ENCODE measurements at regions not wholly inside any gene's neighbourhood (a gene's known extent, or its start where the extent isn't known, plus 50 kb on each side); places are given as distances from the start of the nearest gene placed in this dataset.

DNA sequence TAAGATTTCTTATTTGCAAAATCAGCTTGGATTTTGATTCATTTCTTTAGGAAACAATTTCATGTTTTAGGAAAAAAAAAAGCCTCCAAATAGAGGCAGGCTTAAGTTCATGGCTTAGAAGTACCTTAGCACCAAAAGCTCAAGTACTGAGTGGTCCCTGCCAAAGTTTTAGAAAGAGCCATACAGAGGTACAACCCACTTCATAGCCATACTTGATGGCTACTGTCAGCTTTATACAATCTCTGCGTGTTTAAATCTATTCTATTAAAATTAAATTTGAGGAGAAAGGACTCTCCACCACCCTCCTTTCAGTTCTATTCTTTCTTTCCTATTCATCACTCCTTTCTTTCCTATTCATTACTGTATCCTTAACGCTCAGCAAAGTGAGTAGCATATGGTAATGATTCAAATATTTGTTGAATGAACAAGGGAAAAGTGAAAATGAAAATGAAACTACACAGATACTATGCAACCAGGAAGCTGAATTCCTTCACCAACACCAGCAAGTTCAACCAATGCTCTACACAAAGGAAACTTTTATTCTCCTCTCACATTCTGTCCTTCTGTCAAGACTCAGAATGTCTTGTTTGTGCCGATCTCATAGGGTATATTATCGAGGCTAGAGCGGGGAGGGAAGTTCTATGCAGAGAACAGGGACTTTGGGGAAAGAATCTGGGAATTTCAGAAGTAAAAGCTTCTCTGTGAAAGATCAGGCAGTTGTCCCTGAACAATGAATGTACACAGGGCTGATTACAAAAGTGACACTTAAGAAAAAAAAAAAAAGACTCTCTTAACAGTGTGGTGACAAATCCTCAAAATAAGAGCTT, 138.6 kb upstream of the SPEF2 start:
- DNase-seq = no peak

DNA sequence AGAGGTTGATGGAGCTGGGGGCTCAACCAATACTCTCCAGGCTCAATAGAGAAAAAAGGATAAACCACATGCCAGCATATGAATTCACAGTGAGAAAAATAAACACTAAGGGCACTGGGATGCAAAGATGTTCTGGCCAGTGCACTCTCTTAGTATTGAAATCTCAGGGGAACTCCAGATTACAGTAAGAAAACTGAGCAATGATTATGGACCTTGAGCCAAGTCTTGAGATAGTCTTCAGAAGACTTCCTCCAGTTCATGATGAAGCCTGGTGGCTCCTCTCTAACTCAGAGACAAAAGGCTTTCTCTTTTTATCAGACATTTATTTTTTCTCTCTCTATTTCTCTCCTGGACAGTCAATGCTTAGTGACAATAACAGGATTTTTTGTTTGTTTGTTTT, 139.8 kb upstream of the SPEF2 start:
- intact Hi-C loops (cut with DNase I) = no loop called here
- no peak for DNase-seq

More for the DNA sequence above, 138.6 kb upstream of the SPEF2 start:
- intact Hi-C loops (cut with DNase I) = no loop called here

DNA sequence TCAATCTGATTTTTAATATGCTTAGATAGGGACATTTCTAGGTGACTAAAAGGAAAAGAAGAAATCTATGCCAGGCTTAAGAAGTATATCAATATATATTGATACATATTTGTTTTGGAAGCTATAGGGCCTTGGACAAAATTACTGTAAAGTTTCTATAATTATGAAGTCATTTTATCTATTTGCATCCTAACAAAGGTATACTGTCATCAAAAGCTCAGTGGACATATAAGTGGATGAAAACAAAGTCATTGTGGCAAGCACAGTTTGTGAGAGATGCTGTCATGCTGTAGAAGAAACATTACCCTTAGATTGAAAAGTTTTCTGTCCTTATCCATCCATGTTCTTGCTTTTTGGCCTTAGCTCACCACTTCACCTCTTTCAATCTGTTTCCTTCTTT, 140.3 kb upstream of the SPEF2 start:
- no peak for DNase-seq

DNA sequence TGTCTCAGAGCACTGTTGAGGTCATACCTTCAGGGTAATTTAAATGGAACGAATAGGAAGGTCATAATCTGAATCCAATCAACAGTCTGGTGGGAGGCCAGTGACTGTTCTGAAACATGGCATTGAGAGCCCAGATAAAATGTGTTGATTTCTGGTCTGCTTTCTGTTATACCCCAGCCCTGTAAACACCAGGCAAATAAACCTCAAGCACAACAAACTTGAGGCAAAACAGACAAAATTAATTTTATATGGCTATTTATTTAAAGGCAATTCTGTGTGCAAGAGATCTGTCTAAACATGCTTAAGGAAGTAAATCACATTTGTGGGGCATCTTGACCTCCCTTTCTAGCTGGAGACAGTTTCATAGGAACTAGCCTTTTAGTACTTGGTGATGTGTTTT, 140.9 kb upstream of the SPEF2 start:
- DNase-seq = no peak
- intact Hi-C loops (cut with DNase I) = no loop called here

More for the DNA sequence above, 140.3 kb upstream of the SPEF2 start:
- intact Hi-C loops (cut with DNase I) = no loop called here

DNA sequence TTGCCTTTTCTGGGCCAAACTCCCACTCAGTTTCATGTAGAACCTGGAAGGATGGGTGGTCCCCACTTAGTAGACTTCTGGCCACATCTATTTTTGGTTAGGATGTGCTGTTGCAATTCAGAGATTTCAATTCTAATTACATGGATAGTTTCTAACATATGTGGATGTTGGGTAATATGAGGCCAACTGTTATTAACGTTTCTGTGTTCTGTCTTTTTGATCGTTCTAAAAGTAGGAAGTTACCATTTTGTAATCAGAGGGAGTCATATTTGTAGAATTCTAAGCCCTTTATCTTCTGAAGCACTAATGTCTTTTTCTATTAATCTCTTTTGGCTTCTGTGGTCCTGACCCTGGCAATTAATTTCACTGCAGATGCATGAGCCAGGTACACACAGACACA, 141.6 kb upstream of the SPEF2 start:
- DNase-seq = no peak
- intact Hi-C loops (cut with DNase I) = no loop called here

DNA sequence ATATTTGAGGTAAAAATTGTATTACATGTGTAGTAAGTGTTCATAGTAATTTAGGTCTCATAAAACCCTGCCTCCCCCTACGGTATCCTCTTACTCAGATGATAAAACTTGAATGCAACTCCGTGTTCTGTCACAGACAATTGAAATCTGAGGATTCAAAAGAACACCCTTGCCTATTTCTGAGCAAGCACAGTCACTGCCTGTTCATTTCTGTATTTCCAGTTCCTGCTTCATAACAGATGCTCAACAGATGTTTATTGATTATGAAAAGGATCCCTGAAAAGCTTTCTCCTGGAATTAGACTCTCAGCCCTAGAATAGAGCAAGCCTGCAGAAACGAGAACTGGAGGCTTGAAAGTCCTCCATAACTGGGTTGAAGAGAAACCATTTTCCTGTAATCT, 144.1 kb upstream of the SPEF2 start:
- intact Hi-C loops (cut with DNase I) = no loop called here

GRCh38 chr5:35470866-35471265, 146.8 kb upstream of the SPEF2 start:
- intact Hi-C loops (cut with DNase I) = no loop called here
- DNase-seq = no peak

More for the DNA sequence above, 144.1 kb upstream of the SPEF2 start:
- no peak for DNase-seq

- DNase-seq = no peak
- intact Hi-C loops (cut with DNase I) = no loop called here
These were observed 148.9 kb upstream of the SPEF2 start for GRCh38 chr5:35468811-35469210.

GRCh38 chr5:35466746-35467145, 150.9 kb upstream of the SPEF2 start:
- intact Hi-C loops (cut with DNase I) = no loop called here
- DNase-seq = no peak

DNA sequence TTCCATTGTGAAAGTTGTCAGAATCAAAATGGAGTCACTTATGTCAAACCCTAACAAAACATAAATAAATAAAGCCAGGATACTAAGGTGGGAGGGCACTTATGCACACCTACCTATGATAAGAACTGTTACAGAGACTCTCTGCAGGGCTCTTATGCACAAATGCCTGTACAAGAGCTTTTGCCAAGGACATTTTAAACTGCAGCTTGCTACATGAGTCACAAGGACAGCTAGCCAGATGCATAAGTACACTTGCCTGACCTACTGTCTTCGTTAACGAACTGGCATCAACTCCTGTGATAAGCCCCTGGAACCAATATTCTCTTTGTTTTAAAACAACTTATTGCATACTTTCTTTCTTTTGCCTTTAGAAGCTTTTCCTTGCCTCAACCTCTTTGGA, 152.9 kb upstream of the SPEF2 start:
- intact Hi-C loops (cut with DNase I) = no loop called here
- DNase-seq = no peak

DNA sequence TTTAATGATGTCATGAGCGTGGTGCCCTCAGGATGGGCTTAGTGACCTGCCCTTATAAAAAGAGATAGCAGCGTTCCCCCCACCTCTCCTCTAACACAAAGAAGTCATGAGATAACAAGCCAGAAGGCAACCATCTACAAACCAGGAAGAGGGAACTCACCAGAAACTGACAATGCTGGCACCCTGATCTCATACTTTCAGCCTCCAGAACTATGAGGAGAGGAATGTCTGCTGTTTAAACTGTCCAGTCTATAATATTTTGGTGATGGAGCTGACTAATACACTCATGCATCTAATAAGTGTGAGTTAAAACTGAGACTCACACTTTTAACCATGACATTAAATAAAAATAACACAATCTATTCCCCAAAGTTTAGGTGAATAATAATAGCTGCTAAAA, 156.1 kb upstream of the SPEF2 start:
- no peak for DNase-seq
- intact Hi-C loops (cut with DNase I) = no loop called here

- intact Hi-C loops (cut with DNase I) = no loop called here
- no peak for DNase-seq
These were observed 158.8 kb upstream of the SPEF2 start for GRCh38 chr5:35458824-35459207.

DNA sequence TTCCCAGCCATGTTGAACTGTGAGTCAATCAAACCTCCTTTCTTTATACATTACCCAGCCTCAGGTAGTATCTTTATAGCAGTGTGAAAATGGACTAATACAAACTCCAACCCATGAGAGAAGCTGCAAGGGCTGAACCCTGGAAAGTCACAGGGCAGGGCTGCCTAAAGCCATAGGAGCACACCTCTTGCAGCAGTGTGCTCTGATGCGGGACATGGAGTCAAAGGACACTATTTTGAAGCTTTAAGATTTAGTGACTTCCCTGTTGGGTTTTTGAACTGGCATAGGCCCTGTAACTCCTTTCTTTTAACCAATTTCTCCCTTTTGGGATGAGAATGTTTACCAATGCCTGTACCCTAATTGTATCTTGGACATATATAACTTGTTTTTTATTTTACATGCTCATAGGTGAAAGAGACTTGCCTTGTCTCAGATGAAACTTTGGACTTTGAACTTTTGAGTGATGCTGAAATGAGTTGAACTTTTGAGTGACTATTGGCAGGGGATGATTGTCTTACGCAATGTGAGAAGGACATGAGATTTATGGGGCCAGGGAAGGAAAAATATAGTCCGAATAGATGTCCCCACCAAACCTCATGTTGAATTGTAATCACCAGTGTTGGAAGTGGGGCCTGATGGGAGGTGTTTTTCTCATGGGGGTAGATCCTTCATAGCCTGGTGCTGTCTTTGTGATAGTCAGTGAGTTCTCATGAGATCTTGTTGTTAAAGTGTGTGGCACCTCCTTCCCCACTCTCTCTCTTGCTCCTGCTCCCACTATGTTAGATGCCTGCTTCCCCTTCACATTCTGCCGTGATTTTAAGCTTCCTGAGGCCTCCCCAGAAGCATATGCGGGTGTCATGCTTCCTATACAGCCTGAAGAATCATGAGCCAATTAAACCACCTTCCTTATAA, 159.5 kb upstream of the SPEF2 start:
- intact Hi-C loops (cut with DNase I) = no loop called here
- no peak for DNase-seq

DNA sequence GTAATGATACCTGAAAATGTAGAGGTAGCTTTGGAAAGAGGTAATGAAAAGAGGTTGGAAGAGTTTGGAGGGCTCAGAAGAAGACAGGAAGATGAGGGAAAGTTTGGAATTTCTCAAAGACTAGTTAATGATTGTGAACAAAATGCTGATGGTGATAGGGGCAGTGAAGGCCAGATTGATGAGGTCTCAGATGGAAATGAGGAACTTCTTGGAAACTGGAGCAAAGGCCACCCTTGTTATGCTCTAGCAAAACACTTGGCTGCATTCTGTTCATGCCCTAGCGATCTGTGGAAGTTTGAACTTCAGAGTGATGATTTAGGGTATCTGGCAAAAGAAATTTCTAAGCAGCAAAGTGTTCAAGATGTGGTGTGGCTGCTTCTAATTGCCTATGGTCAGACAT, 161.2 kb upstream of the SPEF2 start:
- intact Hi-C loops (cut with DNase I) = no loop called here
- no peak for DNase-seq

GRCh38 chr5:35454011-35454525, 163.6 kb upstream of the SPEF2 start:
- intact Hi-C loops (cut with DNase I) = no loop called here
- no peak for DNase-seq

DNA sequence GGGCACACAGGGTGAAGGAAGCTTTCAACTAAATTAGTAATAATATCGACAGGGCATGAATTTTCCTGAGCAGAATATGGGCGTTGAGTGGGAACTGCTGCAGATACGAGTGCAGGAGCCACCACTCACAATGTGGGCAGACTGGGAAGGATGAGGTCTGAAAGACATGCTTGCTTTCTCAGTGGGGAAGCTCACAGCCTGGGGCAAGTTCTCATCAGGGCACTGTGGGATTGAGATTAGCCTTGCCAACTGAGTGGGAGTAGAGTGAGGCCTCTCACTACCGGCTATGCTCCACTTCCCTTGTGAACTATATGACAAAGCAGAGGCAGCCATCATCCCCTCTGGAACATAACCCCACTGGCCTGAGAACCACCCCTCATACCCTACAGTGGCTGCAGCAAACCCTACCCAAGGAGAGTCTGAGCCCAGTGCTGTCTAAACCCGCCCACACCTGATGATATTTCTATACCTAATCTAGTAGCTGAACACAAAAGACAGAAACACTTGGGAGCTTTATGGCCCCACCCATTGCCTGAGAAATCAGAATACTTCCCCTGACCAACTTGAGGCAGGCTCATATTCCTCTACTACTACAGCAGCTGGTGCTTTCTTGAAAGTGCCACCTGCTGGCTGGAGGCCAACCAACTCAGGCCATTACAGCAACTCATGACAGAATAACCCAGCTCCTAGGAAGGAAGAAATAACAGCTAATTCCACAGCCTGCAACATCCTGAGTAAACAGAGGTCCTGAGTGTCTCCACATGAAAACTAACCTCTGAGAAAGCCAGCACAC, 173.7 kb upstream of the SPEF2 start:
- intact Hi-C loops (cut with DNase I) = no loop called here
- no peak for DNase-seq

GRCh38 chr5:35442885-35443639, 174.6 kb upstream of the SPEF2 start:
- DNase-seq = no peak
- intact Hi-C loops (cut with DNase I) = no loop called here

- intact Hi-C loops (cut with DNase I) = no loop called here
- DNase-seq = no peak
These were observed 177.3 kb upstream of the SPEF2 start for GRCh38 chr5:35440409-35440808.

- intact Hi-C loops (cut with DNase I) = no loop called here
- DNase-seq = no peak
These were observed 178.9 kb upstream of the SPEF2 start for GRCh38 chr5:35438786-35439185.

GRCh38 chr5:35438288-35438687, 179.4 kb upstream of the SPEF2 start:
- DNase-seq = no peak
- intact Hi-C loops (cut with DNase I) = no loop called here

All from posterior cingulate gyrus (tissue), 11 donors.